ENCODE measurements at regions not wholly inside any gene's neighbourhood (a gene's known extent, or its start where the extent isn't known, plus 50 kb on each side); places are given as distances from the start of the nearest gene placed in this dataset.
"Not testable (repeated sequence)": the region's sequence is repeated elsewhere in the genome, so short reads cannot be mapped to it uniquely, and the experiment has no call there.

DNA sequence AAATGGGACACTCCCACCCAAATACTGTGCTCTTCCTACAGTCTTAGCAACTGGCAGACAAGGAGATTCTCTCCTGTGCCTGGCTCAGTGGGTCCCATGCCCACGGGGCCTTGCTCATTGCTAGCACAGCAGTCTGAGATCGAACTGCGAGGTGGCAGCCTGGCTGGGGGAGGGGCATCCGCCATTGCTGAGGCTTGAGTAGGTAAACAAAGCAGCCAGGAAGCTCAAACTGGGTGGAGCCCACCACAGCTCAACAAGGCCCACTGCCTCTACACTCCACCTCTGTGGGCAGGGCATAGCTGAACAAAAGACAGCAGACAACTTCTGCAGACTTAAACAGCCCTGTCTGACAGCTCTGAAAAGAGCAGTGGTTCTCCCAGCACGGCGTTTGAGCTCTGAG lies 174.8 kb downstream of the COL12A1 start:
- H3K4me1 ChIP-seq; H3K4me3 ChIP-seq; H3K27me3 ChIP-seq; intact Hi-C loops (cut with DNase I; ENCODE audit: low total_unique reads); H3K36me3 ChIP-seq; H3K27ac ChIP-seq; H3K9me3 ChIP-seq; DNase-seq: not testable (repeated sequence)

GRCh38 chr6:75029333-75029732 lies 176.5 kb downstream of the COL12A1 start:
- Histone ChIP-seq H3K27me3 (no peaks in the 10 kb centered on the region), H3K36me3 (no peaks in the 10 kb centered on the region), H3K27ac (no peak overlapping the region), H3K9me3 (no peaks in the 10 kb centered on the region), H3K4me3 (no peak overlapping the region), H3K4me1 (peaks cover 0 to 5% (median 0%) of the 10 kb centered on the region in 4 donors)
- no peak for DNase-seq
- TF ChIP-seq CTCF (IDR thresholded peaks at IDR 0.05): no peak
- intact Hi-C loops (cut with DNase I; ENCODE audit: low total_unique reads): no loop called here

GRCh38 chr6:75025371-75025770 lies 180.5 kb downstream of the COL12A1 start:
- DNase-seq: no peak
- Histone ChIP-seq H3K27me3 (no peaks in the 10 kb centered on the region), H3K27ac (no peak overlapping the region), H3K36me3 (no peaks in the 10 kb centered on the region), H3K9me3 (no peaks in the 10 kb centered on the region), H3K4me3 (no peak overlapping the region), H3K4me1 (peaks cover 0 to 9% (median 3%) of the 10 kb centered on the region in 4 donors)
- intact Hi-C loops (cut with DNase I; ENCODE audit: low total_unique reads): no loop called here
- no peak for TF ChIP-seq CTCF (IDR thresholded peaks at IDR 0.05)

DNA sequence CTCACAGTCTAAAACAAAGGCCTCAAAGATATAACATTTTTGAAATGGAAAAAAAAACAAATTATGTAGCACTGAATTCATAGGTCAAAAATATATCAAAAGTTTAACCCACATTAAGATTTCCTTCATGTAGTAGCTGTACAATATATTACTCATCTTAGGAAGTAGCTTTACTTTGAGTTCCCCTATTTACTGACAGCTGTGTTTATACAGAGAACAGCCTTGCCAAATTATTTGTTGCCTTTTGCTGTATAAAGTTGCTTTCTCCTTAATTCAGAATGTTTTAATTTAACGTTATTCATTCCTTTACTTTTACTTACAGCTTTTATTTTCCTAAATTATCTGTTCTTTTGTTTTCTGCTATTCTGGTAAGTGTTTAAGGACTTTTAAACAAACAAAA lies 181.0 kb downstream of the COL12A1 start:
- no peak for TF ChIP-seq CTCF (IDR thresholded peaks at IDR 0.05)
- H3K27me3 ChIP-seq: no peaks in the 10 kb centered on the region
- intact Hi-C loops (cut with DNase I; ENCODE audit: low total_unique reads): no loop called here
- peaks cover 0 to 15% (median 5%) of the 10 kb centered on the region in 4 donors for H3K4me1 ChIP-seq
- DNase-seq: no peak
- no peaks in the 10 kb centered on the region for H3K36me3 ChIP-seq
- H3K4me3 ChIP-seq: no peak overlapping the region
- no peak overlapping the region for H3K27ac ChIP-seq
- H3K9me3 ChIP-seq: no peaks in the 10 kb centered on the region

DNA sequence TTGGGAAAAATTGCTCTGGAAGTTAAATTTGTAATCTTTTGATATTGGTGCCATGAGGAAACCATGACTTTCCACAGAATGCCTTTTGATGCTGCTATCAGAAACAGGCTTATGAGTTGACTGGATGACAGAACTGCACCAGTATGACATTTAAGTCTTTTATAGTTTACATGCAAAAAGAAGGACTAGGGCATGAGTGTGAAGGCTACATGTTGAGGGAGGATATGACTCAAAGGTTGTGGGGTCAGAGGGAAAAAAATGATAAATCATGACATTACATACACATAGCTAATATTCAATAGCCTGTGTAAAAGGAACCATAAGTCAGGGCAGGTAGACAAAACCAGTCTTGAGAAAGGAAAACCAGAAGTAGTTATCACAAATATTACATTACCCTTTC lies 182.2 kb downstream of the COL12A1 start:
- H3K4me1 ChIP-seq: peaks cover 0 to 16% (median 5%) of the 10 kb centered on the region in 4 donors
- no peak overlapping the region for H3K4me3 ChIP-seq
- H3K27me3 ChIP-seq: no peaks in the 10 kb centered on the region
- TF ChIP-seq CTCF (IDR thresholded peaks at IDR 0.05): no peak
- intact Hi-C loops (cut with DNase I; ENCODE audit: low total_unique reads): no loop called here
- no peaks in the 10 kb centered on the region for H3K9me3 ChIP-seq
- DNase-seq: no peak
- H3K36me3 ChIP-seq: no peaks in the 10 kb centered on the region
- H3K27ac ChIP-seq: no peak overlapping the region

DNA sequence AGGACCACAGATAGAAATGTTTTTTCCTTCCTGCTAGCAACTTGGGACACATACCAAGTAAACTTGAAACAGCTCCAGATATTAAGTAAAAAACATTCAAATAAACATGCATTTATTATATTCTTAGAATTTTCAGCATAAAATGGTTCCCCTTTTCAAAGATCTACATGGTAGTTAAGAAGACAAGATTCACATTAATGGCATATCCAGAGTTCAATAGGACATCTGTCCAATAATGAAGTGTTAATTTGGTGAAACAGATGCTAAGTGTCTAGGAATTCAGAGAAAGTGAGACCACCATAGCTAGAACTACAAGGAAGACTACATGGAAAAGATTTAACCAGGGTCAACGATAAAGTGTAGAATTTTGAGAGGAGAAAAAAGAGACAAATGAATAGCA lies 184.9 kb downstream of the COL12A1 start:
- DNase-seq: no peak
- intact Hi-C loops (cut with DNase I; ENCODE audit: low total_unique reads): no loop called here
- H3K4me3 ChIP-seq: no peak overlapping the region
- no peak overlapping the region for H3K27ac ChIP-seq
- H3K4me1 ChIP-seq: peaks cover 0 to 16% (median 5%) of the 10 kb centered on the region in 4 donors
- H3K27me3 ChIP-seq: no peaks in the 10 kb centered on the region
- no peak for TF ChIP-seq CTCF (IDR thresholded peaks at IDR 0.05)
- H3K36me3 ChIP-seq: no peaks in the 10 kb centered on the region
- no peaks in the 10 kb centered on the region for H3K9me3 ChIP-seq
